ENCODE measurements at regions not wholly inside any gene's neighbourhood (a gene's known extent, or its start where the extent isn't known, plus 50 kb on each side); places are given as distances from the start of the nearest gene placed in this dataset.

- Histone ChIP-seq H3K27ac (ENCODE audit: low read depth, low read length) (no peak overlapping the region), H3K79me2 (ENCODE audit: control insufficient read depth, insufficient read depth, low read length, poor library complexity) (no peaks in the 10 kb centered on the region), H3K4me3 (ENCODE audit: low read depth, low read length) (no peak overlapping the region), H2BK12ac (ENCODE audit: low read length) (no peak overlapping the region), H3K23ac (ENCODE audit: low read length) (no peak overlapping the region), H3K4me1 (ENCODE audit: control insufficient read depth in 1 of 2, insufficient read depth in 2 of 2, low read length in 2 of 2) (peaks cover 0 to 9% of the 10 kb centered on the region in 2 experiments), H3K14ac (ENCODE audit: low read length) (no peak overlapping the region), H3K9ac (ENCODE audit: low read length) (no peak overlapping the region), H3K9me3 (ENCODE audit: insufficient read depth, low read depth, low read length) (no peaks in the 10 kb centered on the region), H2AFZ (ENCODE audit: insufficient read depth, low read length, poor library complexity) (no peak overlapping the region), H4K8ac (ENCODE audit: low read depth, low read length) (no peak overlapping the region), H2BK120ac (ENCODE audit: insufficient read depth, low read length, poor library complexity) (no peak overlapping the region), H3K18ac (ENCODE audit: low read length) (no peak overlapping the region), H3K36me3 (ENCODE audit: control insufficient read depth in 1 of 2, insufficient read depth in 2 of 2, low read length in 2 of 2) (no peaks in the 10 kb centered on the region), H2AK5ac (ENCODE audit: low read length) (no peak overlapping the region), H2BK5ac (ENCODE audit: low read depth, low read length, poor library complexity) (no peak overlapping the region), H4K12ac (ENCODE audit: low read depth, low read length) (no peak overlapping the region), H3K27me3 (ENCODE audit: insufficient read depth, low read length) (no peaks in the 10 kb centered on the region), H4K91ac (ENCODE audit: low read depth, low read length) (no peak overlapping the region), H3K4ac (ENCODE audit: low read depth, low read length) (no peak overlapping the region), H3K79me1 (ENCODE audit: low read length) (no peaks in the 10 kb centered on the region), H3K4me2 (ENCODE audit: low read length) (no peak overlapping the region)
- DNase-seq = no peak
- WGBS (ENCODE audit: extremely low coverage, insufficient coverage, insufficient read length) = no CpG with 5 or more reads among the region's 2 CpGs
Measured at GRCh38 chr1:157315544-157315943, 177.3 kb upstream of the ETV3 start.

- Histone ChIP-seq H4K12ac (ENCODE audit: low read depth, low read length) (no peak overlapping the region), H2BK12ac (ENCODE audit: low read length) (no peak overlapping the region), H3K14ac (ENCODE audit: low read length) (no peak overlapping the region), H2AFZ (ENCODE audit: insufficient read depth, low read length, poor library complexity) (no peak overlapping the region), H3K27ac (ENCODE audit: low read depth, low read length) (no peak overlapping the region), H3K4me2 (ENCODE audit: low read length) (no peak overlapping the region), H3K9ac (ENCODE audit: low read length) (no peak overlapping the region), H3K36me3 (ENCODE audit: control insufficient read depth in 1 of 2, insufficient read depth in 2 of 2, low read length in 2 of 2) (no peaks in the 10 kb centered on the region), H3K27me3 (ENCODE audit: insufficient read depth, low read length) (no peaks in the 10 kb centered on the region), H2AK5ac (ENCODE audit: low read length) (no peak overlapping the region), H3K79me2 (ENCODE audit: control insufficient read depth, insufficient read depth, low read length, poor library complexity) (no peaks in the 10 kb centered on the region), H3K23ac (ENCODE audit: low read length) (no peak overlapping the region), H3K18ac (ENCODE audit: low read length) (no peak overlapping the region), H4K91ac (ENCODE audit: low read depth, low read length) (no peak overlapping the region), H3K9me3 (ENCODE audit: insufficient read depth, low read depth, low read length) (no peaks in the 10 kb centered on the region), H2BK5ac (ENCODE audit: low read depth, low read length, poor library complexity) (no peak overlapping the region), H3K79me1 (ENCODE audit: low read length) (no peaks in the 10 kb centered on the region), H3K4me1 (ENCODE audit: control insufficient read depth in 1 of 2, insufficient read depth in 2 of 2, low read length in 2 of 2) (peaks cover 0 to 13% of the 10 kb centered on the region in 2 experiments), H3K4me3 (ENCODE audit: low read depth, low read length) (no peak overlapping the region), H4K8ac (ENCODE audit: low read depth, low read length) (no peak overlapping the region), H2BK120ac (ENCODE audit: insufficient read depth, low read length, poor library complexity) (no peak overlapping the region), H3K4ac (ENCODE audit: low read depth, low read length) (no peak overlapping the region)
- no peak for DNase-seq
- no CpG with 5 or more reads among the region's 2 CpGs for WGBS (ENCODE audit: extremely low coverage, insufficient coverage, insufficient read length)
Measured at GRCh38 chr1:157314408-157314807, 176.2 kb upstream of the ETV3 start.

DNA sequence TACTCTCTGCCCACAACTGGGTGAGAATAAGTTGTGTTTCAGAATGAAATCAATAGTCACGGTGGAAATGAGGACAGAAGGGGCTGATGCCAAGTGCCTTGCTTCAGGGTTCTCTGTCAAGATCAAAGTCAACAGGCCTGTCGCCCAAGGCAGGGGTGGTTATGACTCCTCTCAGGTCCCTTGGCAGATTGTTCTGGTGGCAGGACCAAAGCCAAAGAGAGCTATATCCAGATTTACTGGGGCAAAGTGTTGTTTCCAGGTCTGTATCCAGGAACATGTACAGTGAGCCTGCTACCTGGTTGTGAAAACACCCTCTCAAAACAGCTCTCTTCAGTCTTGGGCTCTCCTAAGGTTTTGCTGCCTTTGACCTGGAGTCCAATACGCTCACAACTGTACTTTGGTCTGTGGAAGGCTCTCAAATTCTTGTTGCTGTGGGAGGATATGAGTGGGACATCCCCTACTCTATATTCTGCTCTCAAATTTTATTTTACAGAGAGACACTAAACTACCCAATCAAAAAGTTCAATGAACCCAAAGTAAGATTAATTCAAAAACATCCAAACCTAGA, 175.1 kb upstream of the ETV3 start:
- Histone ChIP-seq H3K18ac (ENCODE audit: low read length) (no peak overlapping the region), H3K4me3 (ENCODE audit: low read depth, low read length) (no peak overlapping the region), H3K23ac (ENCODE audit: low read length) (no peak overlapping the region), H2AK5ac (ENCODE audit: low read length) (no peak overlapping the region), H3K9ac (ENCODE audit: low read length) (no peak overlapping the region), H3K79me2 (ENCODE audit: control insufficient read depth, insufficient read depth, low read length, poor library complexity) (no peaks in the 10 kb centered on the region), H4K91ac (ENCODE audit: low read depth, low read length) (no peak overlapping the region), H2BK5ac (ENCODE audit: low read depth, low read length, poor library complexity) (no peak overlapping the region), H2BK12ac (ENCODE audit: low read length) (no peak overlapping the region), H2AFZ (ENCODE audit: insufficient read depth, low read length, poor library complexity) (no peak overlapping the region), H3K79me1 (ENCODE audit: low read length) (no peaks in the 10 kb centered on the region), H2BK120ac (ENCODE audit: insufficient read depth, low read length, poor library complexity) (no peak overlapping the region), H3K14ac (ENCODE audit: low read length) (no peak overlapping the region), H3K4me1 (ENCODE audit: control insufficient read depth in 1 of 2, insufficient read depth in 2 of 2, low read length in 2 of 2) (peaks cover 0 to 15% of the 10 kb centered on the region in 2 experiments), H3K4ac (ENCODE audit: low read depth, low read length) (no peak overlapping the region), H3K4me2 (ENCODE audit: low read length) (no peak overlapping the region), H3K9me3 (ENCODE audit: insufficient read depth, low read depth, low read length) (no peaks in the 10 kb centered on the region), H4K8ac (ENCODE audit: low read depth, low read length) (no peak overlapping the region), H3K27ac (ENCODE audit: low read depth, low read length) (no peak overlapping the region), H3K36me3 (ENCODE audit: control insufficient read depth in 1 of 2, insufficient read depth in 2 of 2, low read length in 2 of 2) (no peaks in the 10 kb centered on the region), H4K12ac (ENCODE audit: low read depth, low read length) (no peak overlapping the region), H3K27me3 (ENCODE audit: insufficient read depth, low read length) (no peaks in the 10 kb centered on the region)
- no CpG with 5 or more reads among the region's 3 CpGs for WGBS (ENCODE audit: extremely low coverage, insufficient coverage, insufficient read length)
- no peak for DNase-seq

DNA sequence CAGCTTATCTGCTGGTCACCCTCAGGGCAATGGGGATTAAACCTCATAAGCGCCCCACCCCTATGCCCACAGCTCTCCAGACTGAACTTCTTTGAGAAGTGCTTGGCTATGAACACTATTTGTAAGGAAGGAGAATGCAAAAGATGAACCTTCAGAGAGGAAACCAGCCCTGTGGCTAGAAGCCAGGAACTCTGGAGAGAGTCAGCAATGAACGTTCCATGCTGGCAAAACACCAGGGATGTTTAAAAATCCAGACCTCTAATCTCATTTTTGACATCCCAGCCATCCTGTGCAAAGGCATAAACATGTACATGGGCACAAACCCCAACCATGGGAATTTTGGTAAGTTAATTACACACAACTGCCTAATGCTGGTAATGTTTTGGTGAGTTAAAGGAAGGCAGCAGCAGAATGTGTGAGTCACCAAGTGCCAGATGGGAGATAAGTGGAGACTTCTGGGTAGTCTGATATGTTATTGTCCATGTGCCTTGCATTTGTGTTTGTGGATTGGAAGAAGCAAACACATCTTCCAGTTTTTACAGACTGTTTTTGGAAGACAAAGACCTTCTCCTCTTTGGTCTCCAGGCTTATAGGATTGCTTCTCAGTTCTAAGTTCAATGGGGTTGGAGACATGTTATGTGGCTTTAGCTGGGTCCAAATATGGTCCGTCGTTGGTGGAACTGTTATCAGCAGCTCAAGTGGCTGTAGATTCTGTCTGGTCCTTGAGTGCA, 174.1 kb upstream of the ETV3 start:
- DNase-seq = peak; percentile 83 to 96
- no CpG with 5 or more reads among the region's 4 CpGs for WGBS (ENCODE audit: extremely low coverage, insufficient coverage, insufficient read length)

More for the DNA sequence above, 174.1 kb upstream of the ETV3 start:
- Histone ChIP-seq H4K12ac (ENCODE audit: low read depth, low read length) (no peak overlapping the region), H3K4me1 (ENCODE audit: control insufficient read depth in 1 of 2, insufficient read depth in 2 of 2, low read length in 2 of 2) (peaks cover 0 to 16% of the 10 kb centered on the region in 2 experiments), H2AK5ac (ENCODE audit: low read length) (no peak overlapping the region), H3K18ac (ENCODE audit: low read length) (no peak overlapping the region), H3K23ac (ENCODE audit: low read length) (no peak overlapping the region), H3K4ac (ENCODE audit: low read depth, low read length) (no peak overlapping the region), H3K36me3 (ENCODE audit: control insufficient read depth in 1 of 2, insufficient read depth in 2 of 2, low read length in 2 of 2) (no peaks in the 10 kb centered on the region), H2BK5ac (ENCODE audit: low read depth, low read length, poor library complexity) (no peak overlapping the region), H3K79me1 (ENCODE audit: low read length) (no peaks in the 10 kb centered on the region), H2BK120ac (ENCODE audit: insufficient read depth, low read length, poor library complexity) (no peak overlapping the region), H3K14ac (ENCODE audit: low read length) (no peak overlapping the region), H4K8ac (ENCODE audit: low read depth, low read length) (no peak overlapping the region), H3K27me3 (ENCODE audit: insufficient read depth, low read length) (no peaks in the 10 kb centered on the region), H3K9ac (ENCODE audit: low read length) (no peak overlapping the region), H2AFZ (ENCODE audit: insufficient read depth, low read length, poor library complexity) (no peak overlapping the region), H3K9me3 (ENCODE audit: insufficient read depth, low read depth, low read length) (no peaks in the 10 kb centered on the region), H3K4me2 (ENCODE audit: low read length) (no peak overlapping the region), H3K27ac (ENCODE audit: low read depth, low read length) (no peak overlapping the region), H3K79me2 (ENCODE audit: control insufficient read depth, insufficient read depth, low read length, poor library complexity) (no peaks in the 10 kb centered on the region), H3K4me3 (ENCODE audit: low read depth, low read length) (no peak overlapping the region), H4K91ac (ENCODE audit: low read depth, low read length) (no peak overlapping the region), H2BK12ac (ENCODE audit: low read length) (no peak overlapping the region)
